Left lung (tissue), 4 donors: ENCODE measurements at regions not wholly inside any gene's neighbourhood (a gene's known extent, or its start where the extent isn't known, plus 50 kb on each side); places are given as distances from the start of the nearest gene placed in this dataset.
A peak's percentile ranks its signal among the peaks of the same experiment; 100 is the strongest.
"Not testable (repeated sequence)": the region's sequence is repeated elsewhere in the genome, so short reads cannot be mapped to it uniquely, and the experiment has no call there.

Experiments
- ATAC-seq: fragments of 200-7000 bp; cut with Tn5 transposase; one replicate; pipeline ENCODE4 v1.9.1; 2020; ENCODE audit warnings: moderate library complexity
- DNase-seq, 4 donors: peaks; one replicate each; pipeline ENCODE4 v3.0.0-alpha.2; 2013 to 2020
- H3K27ac ChIP-seq, 2 donors: fragments of 200-600 bp; sonication (generic) in 1 of 2; one replicate each; pipeline versions ENCODE4 v1.5.0 to v1.8.0; 2020 to 2021
- H3K27me3 ChIP-seq, 2 donors: fragments of 200-600 bp; sonication (generic) in 1 of 2; one replicate each; pipeline versions ENCODE4 v1.5.0 to v1.8.0; 2020 to 2021
- H3K36me3 ChIP-seq, 2 donors: fragments of 200-600 bp; sonication (generic) in 1 of 2; one replicate each; pipeline versions ENCODE4 v1.5.0 to v1.8.0; 2020 to 2021
- H3K4me1 ChIP-seq, 2 donors: fragments of 200-600 bp; one replicate each; pipeline ENCODE4 v1.8.0; 2021
- H3K4me3 ChIP-seq, 2 donors: fragments of 200-600 bp; sonication (generic) in 1 of 2; one replicate each; pipeline versions ENCODE4 v1.5.0 to v1.8.0; 2020 to 2021; ENCODE audit warnings: mild to moderate bottlenecking in 1 of 2
- H3K9me3 ChIP-seq, 2 donors: fragments of 200-600 bp; sonication (generic) in 1 of 2; one replicate each; pipeline versions ENCODE4 v1.5.0 to v1.8.0; 2020 to 2021
- intact Hi-C, 2 donors: fragments of 100-400 bp; cut with DNase I; formaldehyde crosslinking; loops; one replicate each; pipeline versions ENCODE4 v1.11.2 to v1.14.2; 2022
- TF ChIP-seq, protein P1 (sequence below), 2 donors: fragments of 200-600 bp; sonication (generic) in 1 of 2; IDR thresholded peaks; one replicate each; pipeline versions ENCODE4 v1.5.0 to v1.8.0; 2021; ENCODE audit warnings: antibody characterized with exemption in 2 of 2
- donor health status: DM: no; HTN: yes; CAD: no.
- donor health status: DM: no; HTN: no; CAD: no.

DNA sequence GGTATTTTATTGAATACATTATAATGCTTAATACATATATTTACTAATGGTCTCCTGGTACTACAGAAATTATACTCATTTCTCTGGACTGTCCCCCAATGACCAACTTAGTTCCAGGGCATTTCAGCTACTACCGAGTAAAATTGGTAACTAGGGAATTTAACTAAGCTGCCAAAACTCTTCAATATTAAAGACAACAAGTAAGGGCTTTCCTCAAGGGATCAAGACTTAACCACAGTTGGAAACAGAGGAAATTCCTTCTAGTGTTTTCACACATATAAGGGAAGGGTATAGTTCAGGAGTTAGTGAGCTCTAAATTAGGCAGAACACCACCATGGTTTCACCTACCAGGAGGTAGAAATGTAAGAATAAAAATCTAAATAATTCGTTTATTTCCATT is 357.4 kb downstream of the TBL1XR1 start:
- Histone ChIP-seq H3K27ac (no peak overlapping the region), H3K9me3 (no peaks in the 10 kb centered on the region)
- no peak for ATAC-seq

DNA sequence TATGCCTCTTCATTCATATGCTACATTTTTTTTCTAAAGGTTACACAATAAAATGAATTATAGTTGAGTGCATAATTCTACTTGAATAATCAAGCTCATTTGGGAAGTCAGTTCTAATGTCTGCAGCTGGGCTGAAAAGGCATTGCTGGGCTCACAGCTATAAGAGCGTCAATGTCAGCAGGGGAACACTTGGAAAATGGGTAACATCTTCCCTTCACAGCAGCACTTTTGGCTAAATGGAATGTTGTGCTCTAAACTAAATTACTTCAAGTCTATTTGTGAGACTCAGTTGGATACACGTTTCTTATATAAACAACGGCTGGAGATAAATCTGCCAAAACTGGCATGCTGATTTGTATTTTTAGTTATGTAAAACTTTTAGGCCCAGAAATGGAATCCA is 357.8 kb downstream of the TBL1XR1 start:
- H3K27ac ChIP-seq, result no peak overlapping the region
- ATAC-seq (no peak), DNase-seq (no peak)
- intact Hi-C loops, result no loop called here
- H3K4me1 ChIP-seq, result no peaks in the 10 kb centered on the region
- H3K9me3 ChIP-seq, result no peaks in the 10 kb centered on the region
- TF ChIP-seq, protein P1, sequence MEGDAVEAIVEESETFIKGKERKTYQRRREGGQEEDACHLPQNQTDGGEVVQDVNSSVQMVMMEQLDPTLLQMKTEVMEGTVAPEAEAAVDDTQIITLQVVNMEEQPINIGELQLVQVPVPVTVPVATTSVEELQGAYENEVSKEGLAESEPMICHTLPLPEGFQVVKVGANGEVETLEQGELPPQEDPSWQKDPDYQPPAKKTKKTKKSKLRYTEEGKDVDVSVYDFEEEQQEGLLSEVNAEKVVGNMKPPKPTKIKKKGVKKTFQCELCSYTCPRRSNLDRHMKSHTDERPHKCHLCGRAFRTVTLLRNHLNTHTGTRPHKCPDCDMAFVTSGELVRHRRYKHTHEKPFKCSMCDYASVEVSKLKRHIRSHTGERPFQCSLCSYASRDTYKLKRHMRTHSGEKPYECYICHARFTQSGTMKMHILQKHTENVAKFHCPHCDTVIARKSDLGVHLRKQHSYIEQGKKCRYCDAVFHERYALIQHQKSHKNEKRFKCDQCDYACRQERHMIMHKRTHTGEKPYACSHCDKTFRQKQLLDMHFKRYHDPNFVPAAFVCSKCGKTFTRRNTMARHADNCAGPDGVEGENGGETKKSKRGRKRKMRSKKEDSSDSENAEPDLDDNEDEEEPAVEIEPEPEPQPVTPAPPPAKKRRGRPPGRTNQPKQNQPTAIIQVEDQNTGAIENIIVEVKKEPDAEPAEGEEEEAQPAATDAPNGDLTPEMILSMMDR (IDR thresholded peaks at IDR 0.05), result no peak
- H3K27me3 ChIP-seq, result no peaks in the 10 kb centered on the region
- H3K36me3 ChIP-seq, result no peaks in the 10 kb centered on the region
- no peak overlapping the region for H3K4me3 ChIP-seq

More for the DNA sequence above, 357.4 kb downstream of the TBL1XR1 start:
- H3K4me3 ChIP-seq, result no peak overlapping the region
- no peaks in the 10 kb centered on the region for H3K36me3 ChIP-seq
- H3K4me1 ChIP-seq, result no peaks in the 10 kb centered on the region
- no peak for DNase-seq
- intact Hi-C loops, result no loop called here
- TF ChIP-seq, protein P1 (IDR thresholded peaks at IDR 0.05), result no peak
- no peaks in the 10 kb centered on the region for H3K27me3 ChIP-seq

DNA sequence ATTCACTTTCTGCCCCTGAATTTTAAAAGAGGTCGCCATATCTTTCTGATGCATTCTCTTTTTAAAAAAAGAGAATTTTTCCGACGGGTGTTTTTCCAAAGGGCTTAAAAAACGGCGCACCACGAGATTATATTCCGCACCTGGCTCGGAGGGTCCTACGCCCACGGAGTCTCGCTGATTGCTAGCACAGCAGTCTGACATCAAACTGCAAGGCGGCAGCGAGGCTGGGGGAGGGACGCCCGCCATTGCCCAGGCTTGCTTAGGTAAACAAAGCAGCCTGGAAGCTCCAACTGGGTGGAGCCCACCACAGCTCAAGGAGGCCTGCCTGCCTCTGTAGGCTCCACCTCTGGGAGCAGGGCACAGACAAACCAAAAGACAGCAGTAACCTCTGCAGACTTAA is 370.0 kb downstream of the TBL1XR1 start:
- H3K27ac ChIP-seq, H3K9me3 ChIP-seq, H3K4me3 ChIP-seq, H3K4me1 ChIP-seq, H3K27me3 ChIP-seq, intact Hi-C loops, DNase-seq, ATAC-seq, H3K36me3 ChIP-seq: not testable (repeated sequence)

DNA sequence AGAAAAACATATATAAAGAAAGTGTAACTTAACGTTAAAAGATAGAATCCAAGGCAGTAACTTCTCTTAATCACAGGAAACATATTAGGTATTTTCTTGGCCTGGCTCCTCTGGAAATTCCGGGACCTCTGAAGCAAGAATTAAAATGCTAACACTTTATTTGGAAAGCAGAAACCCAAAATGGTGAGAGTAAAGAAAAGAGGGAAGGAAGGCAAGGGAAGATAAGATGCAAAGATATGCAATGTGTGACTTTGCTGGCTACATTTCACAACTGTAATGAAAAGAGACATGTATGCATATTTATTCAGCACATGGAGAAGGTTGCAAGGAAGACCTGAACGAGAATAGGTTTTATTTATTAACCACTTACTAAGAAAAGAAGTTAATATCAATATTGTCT is 372.5 kb downstream of the TBL1XR1 start:
- H3K4me3 ChIP-seq, result no peak overlapping the region
- H3K9me3 ChIP-seq, result peaks cover 0 to 10% of the 10 kb centered on the region in 2 donors
- H3K4me1 ChIP-seq, result no peaks in the 10 kb centered on the region
- TF ChIP-seq, protein P1 (IDR thresholded peaks at IDR 0.05), result no peak
- H3K36me3 ChIP-seq, result no peaks in the 10 kb centered on the region
- DNase-seq (no peak), ATAC-seq (no peak)
- intact Hi-C loops, result no loop called here
- H3K27ac ChIP-seq, result no peak overlapping the region
- no peaks in the 10 kb centered on the region for H3K27me3 ChIP-seq

- no peak for ATAC-seq
- Histone ChIP-seq H3K27me3 (no peaks in the 10 kb centered on the region), H3K36me3 (no peaks in the 10 kb centered on the region), H3K9me3 (peaks cover 0 to 5% of the 10 kb centered on the region in 2 donors), H3K27ac (no peak overlapping the region), H3K4me1 (no peaks in the 10 kb centered on the region), H3K4me3 (no peak overlapping the region)
- intact Hi-C loops, result no loop called here
- DNase-seq, result no peak
- TF ChIP-seq, protein P1 (IDR thresholded peaks at IDR 0.05), result no peak
Measured at GRCh38 chr3:176820764-176821163, 376.5 kb downstream of the TBL1XR1 start.

DNA sequence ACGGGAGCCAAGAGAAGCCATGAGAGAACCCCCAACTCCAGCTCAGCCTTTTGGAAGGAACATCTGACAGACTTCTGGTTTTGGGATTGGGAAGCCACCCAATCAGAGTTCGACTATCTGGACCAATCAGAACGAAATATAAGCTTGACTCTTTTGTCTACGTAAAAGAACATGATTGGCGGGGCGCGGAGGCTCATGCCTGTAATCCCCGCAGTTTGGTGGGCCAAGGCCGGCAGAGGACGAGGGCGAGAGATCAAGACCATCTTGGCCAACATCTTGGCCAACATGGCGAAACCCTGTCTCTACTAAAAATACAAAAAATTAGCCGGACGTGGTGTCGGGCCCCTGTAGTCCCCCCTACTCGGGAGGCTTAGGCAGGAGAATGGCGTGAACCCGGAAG is 380.3 kb downstream of the TBL1XR1 start:
- H3K4me1 ChIP-seq, result no peaks in the 10 kb centered on the region
- H3K27me3 ChIP-seq, result no peaks in the 10 kb centered on the region
- no peaks in the 10 kb centered on the region for H3K36me3 ChIP-seq
- H3K9me3 ChIP-seq, result no peaks in the 10 kb centered on the region
- TF ChIP-seq, protein P1 (IDR thresholded peaks at IDR 0.05), result no peak
- H3K27ac ChIP-seq, result no peak overlapping the region
- no peak overlapping the region for H3K4me3 ChIP-seq
- DNase-seq (peak in 1 of 4 donors; percentile 62), ATAC-seq (no peak)
- intact Hi-C loops, result no loop called here
